IMR-90 (cell line): ENCODE measurements at regions not wholly inside any gene's neighbourhood (a gene's known extent, or its start where the extent isn't known, plus 50 kb on each side); places are given as distances from the start of the nearest gene placed in this dataset.

Experiments
- ATAC-seq: fragments of 200-7000 bp; cut with Tn5 transposase; 2 replicates; pipeline ENCODE4 v1.9.1; 2020; ENCODE audit warnings: low read depth, mild to moderate bottlenecking, moderate library complexity
- BruUV-seq: library from RNA; stranded (reverse); fragments of 400-500 nt; replicated peaks from 2 replicates; lab custom pipeline; 2021; lab: Mats Ljungman, UMichigan
- CTCF ChIA-PET: fragments of 300-600 bp; formaldehyde crosslinking; extraction: SDS; loops from one replicate; lab custom pipeline; 2021; ENCODE audit warnings: antibody characterized with exemption; lab: Yijun Ruan, JAX
- POLR2A ChIA-PET: fragments of 300-600 bp; sonication (Branson Sonifier 250); formaldehyde crosslinking; loops from one replicate; lab custom pipeline; 2022; ENCODE audit warnings: antibody characterized with exemption; ENCODE audit not compliant: unreplicated experiment; lab: Charles Lee
- DNase-seq: peaks from one replicate; pipeline ENCODE4 v3.0.0; 2013
- H2AFZ ChIP-seq: replicated peaks from 2 replicates; pipeline ENCODE3; 2013; ENCODE audit warnings: low read length, mild to moderate bottlenecking; ENCODE audit not compliant: poor library complexity
- H2AK5ac ChIP-seq: 2 replicates; pipeline ENCODE4 v1.6.1; 2013; ENCODE audit warnings: low read depth, low read length, inconsistent platforms
- H2AK9ac ChIP-seq: replicated peaks from 2 replicates; pipeline ENCODE3; 2013; ENCODE audit warnings: mild to moderate bottlenecking, low read depth, low read length, moderate library complexity; ENCODE audit not compliant: poor library complexity
- H2BK120ac ChIP-seq: 2 replicates; pipeline ENCODE4 v1.6.1; 2013; ENCODE audit warnings: low read depth, low read length, inconsistent platforms
- H2BK15ac ChIP-seq: 3 replicates; pipeline ENCODE4 v1.6.1; 2013; ENCODE audit warnings: low read depth, low read length, inconsistent platforms
- H2BK20ac ChIP-seq: 2 replicates; pipeline ENCODE4 v1.6.1; 2013; ENCODE audit warnings: low read depth, mild to moderate bottlenecking, inconsistent platforms, low read length, moderate library complexity
- H2BK5ac ChIP-seq: 2 replicates; pipeline ENCODE4 v1.6.1; 2013; ENCODE audit warnings: mild to moderate bottlenecking, low read depth, low read length, inconsistent platforms; ENCODE audit not compliant: poor library complexity, severe bottlenecking
- H3K14ac ChIP-seq: replicated peaks from 2 replicates; pipeline ENCODE4 v1.6.1; 2013; ENCODE audit warnings: low read depth, low read length, inconsistent platforms
- H3K18ac ChIP-seq: 2 replicates; pipeline ENCODE4 v1.6.1; 2013; ENCODE audit warnings: low read depth, low read length, control low read depth
- H3K23ac ChIP-seq: 2 replicates; pipeline ENCODE4 v1.6.1; 2013; ENCODE audit warnings: low read depth, low read length, inconsistent platforms
- H3K27ac ChIP-seq: 2 replicates; pipeline ENCODE4 v1.5.1; 2013; ENCODE audit warnings: mild to moderate bottlenecking, control low read depth, low read length; ENCODE audit not compliant: insufficient read depth
- H3K27me3 ChIP-seq: 2 replicates; pipeline ENCODE4 v1.6.1; 2013; ENCODE audit warnings: low read length; ENCODE audit not compliant: control insufficient read depth, insufficient read depth
- H3K36me3 ChIP-seq: 2 replicates; pipeline ENCODE4 v1.6.1; 2013; ENCODE audit warnings: low read length, mixed read lengths; ENCODE audit not compliant: control insufficient read depth, insufficient read depth
- H3K4ac ChIP-seq: 2 replicates; pipeline ENCODE4 v1.6.1; 2013; ENCODE audit warnings: low read depth, low read length, inconsistent platforms
- H3K4me1 ChIP-seq: 2 replicates; pipeline ENCODE4 v1.6.1; 2013; ENCODE audit warnings: low read length, mixed read lengths; ENCODE audit not compliant: control insufficient read depth, insufficient read depth
- H3K4me2 ChIP-seq: 2 replicates; pipeline ENCODE4 v1.6.1; 2013; ENCODE audit warnings: low read depth, mild to moderate bottlenecking, control low read depth, low read length, moderate library complexity
- H3K4me3 ChIP-seq: 2 replicates; pipeline ENCODE4 v1.5.1; 2013; ENCODE audit warnings: low read depth, mild to moderate bottlenecking, control low read depth, low read length, moderate library complexity; ENCODE audit not compliant: insufficient read depth
- H3K56ac ChIP-seq: 2 replicates; pipeline ENCODE4 v1.6.1; 2013; ENCODE audit warnings: low read length, inconsistent platforms; ENCODE audit not compliant: insufficient read depth; ENCODE audit errors: extremely low read depth
- H3K79me1 ChIP-seq, 2 experiments: 2 replicates each; pipeline ENCODE4 v1.6.1; 2013; ENCODE audit warnings: low read length in 2 of 2, inconsistent platforms in 1 of 2, low read depth in 1 of 2
- H3K9ac ChIP-seq: 2 replicates; pipeline ENCODE4 v1.6.1; 2013; ENCODE audit warnings: low read depth, low read length, control low read depth
- H3K9me1 ChIP-seq: 2 replicates; pipeline ENCODE4 v1.6.1; 2013; ENCODE audit warnings: low read length, inconsistent platforms; ENCODE audit not compliant: insufficient read depth
- H3K9me3 ChIP-seq: 2 replicates; pipeline ENCODE4 v1.6.1; 2013; ENCODE audit warnings: low read length; ENCODE audit not compliant: control insufficient read depth, insufficient read depth
- H4K20me1 ChIP-seq: 2 replicates; pipeline ENCODE4 v1.6.1; 2013; ENCODE audit warnings: low read length, inconsistent platforms; ENCODE audit not compliant: insufficient read depth
- H4K5ac ChIP-seq: 2 replicates; pipeline ENCODE4 v1.6.1; 2013; ENCODE audit warnings: mild to moderate bottlenecking, low read depth, low read length, control low read depth
- H4K8ac ChIP-seq, 2 experiments: 2 replicates each; pipeline ENCODE4 v1.6.1; 2013; ENCODE audit warnings: low read depth in 2 of 2, low read length in 2 of 2, control low read depth in 1 of 2, inconsistent platforms in 1 of 2
- H4K91ac ChIP-seq: 2 replicates; pipeline ENCODE4 v1.6.1; 2013; ENCODE audit warnings: low read depth, low read length, inconsistent platforms; ENCODE audit not compliant: insufficient read depth
- BHLHE40 ChIP-seq: fragments of 150-350 bp; IDR thresholded peaks from 2 replicates; pipeline ENCODE4 v1.6.1; 2016; ENCODE audit warnings: mild to moderate bottlenecking, low read depth, low read length
- MAFK ChIP-seq: IDR thresholded peaks from 2 replicates; pipeline ENCODE4 v1.6.1; 2012; ENCODE audit warnings: low read depth, low read length, improper control_type of control experiment
- RFX5 ChIP-seq: IDR thresholded peaks from 2 replicates; pipeline ENCODE4 v1.8.0; 2012; ENCODE audit warnings: low read depth, mild to moderate bottlenecking, low read length, moderate library complexity
- WGBS, 2 experiments: methylation state at CpG; one replicate each; pipeline versions ENCODE4 v1.1.5 to v1.1.7; 2013; ENCODE audit warnings: missing lambda C conversion rate in 2 of 2; ENCODE audit not compliant: insufficient read length in 1 of 2; ENCODE audit errors: extremely low coverage in 2 of 2; 5-methylcytosine and 5-hydroxymethylcytosine counted together
- dilution Hi-C: fragments of 300-500 bp; cut with HindIII; formaldehyde crosslinking; loops from one replicate; pipeline ENCODE4 v1.14.3; 2018; ENCODE audit warnings: low sequenced_read_pairs; ENCODE audit not compliant: unreplicated experiment
- in situ Hi-C: fragments of 300-500 bp; cut with MboI; formaldehyde crosslinking; loops from 3 replicates; pipeline ENCODE4 v1.14.3; 2019; ENCODE audit warnings: low sequenced_read_pairs, inconsistent platforms, mixed read lengths
- intact Hi-C: fragments of 100-400 bp; cut with micrococcal nuclease; formaldehyde crosslinking; loops from 2 replicates; pipeline ENCODE4 v1.10.0; 2022
- TF ChIP-seq, protein P1 (sequence below): fragments of 150-350 bp; IDR thresholded peaks from 2 replicates; pipeline ENCODE4 v1.6.1; 2016; ENCODE audit warnings: low read depth, mild to moderate bottlenecking, low read length, moderate library complexity, borderline replicate concordance

DNA sequence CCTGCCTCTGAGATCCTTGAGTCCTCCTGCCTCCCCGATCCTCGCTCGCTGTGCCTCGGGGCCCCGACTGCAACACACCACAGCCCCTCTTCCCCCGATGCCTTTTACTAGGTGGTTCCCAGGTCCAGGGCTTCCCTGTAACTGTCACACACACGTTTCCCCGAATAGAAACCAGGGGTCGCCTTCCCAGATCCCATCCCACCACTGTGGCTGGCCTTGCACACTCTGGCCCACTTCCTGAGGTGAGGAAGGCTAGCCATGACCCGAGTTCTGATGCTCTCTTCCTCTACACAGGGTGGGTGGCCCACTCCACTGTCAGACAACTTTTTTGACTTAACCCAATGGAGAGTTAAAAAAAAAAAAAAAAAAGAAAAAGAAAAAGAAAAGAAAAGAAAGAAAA lies 139.6 kb upstream of the ASB18 start:
- peaks cover 19% of the 10 kb centered on the region for H3K9me3 ChIP-seq
- no peak overlapping the region for H3K14ac ChIP-seq
- H3K9ac ChIP-seq: no peak overlapping the region
- ChIA-PET CTCF (no interaction called here), POLR2A (no interaction called here)
- no peak for ATAC-seq
- 71% methylated on average over 3 of the region's 10 CpGs; no CpG with 5 or more reads in 1 of the 2 experiments for WGBS, 2 experiments
- H2AFZ ChIP-seq: no peak overlapping the region
- no peak overlapping the region for H4K8ac ChIP-seq
- TF ChIP-seq RFX5 (no peak), MAFK (no peak), BHLHE40 (no peak)
- TF ChIP-seq, protein P1, sequence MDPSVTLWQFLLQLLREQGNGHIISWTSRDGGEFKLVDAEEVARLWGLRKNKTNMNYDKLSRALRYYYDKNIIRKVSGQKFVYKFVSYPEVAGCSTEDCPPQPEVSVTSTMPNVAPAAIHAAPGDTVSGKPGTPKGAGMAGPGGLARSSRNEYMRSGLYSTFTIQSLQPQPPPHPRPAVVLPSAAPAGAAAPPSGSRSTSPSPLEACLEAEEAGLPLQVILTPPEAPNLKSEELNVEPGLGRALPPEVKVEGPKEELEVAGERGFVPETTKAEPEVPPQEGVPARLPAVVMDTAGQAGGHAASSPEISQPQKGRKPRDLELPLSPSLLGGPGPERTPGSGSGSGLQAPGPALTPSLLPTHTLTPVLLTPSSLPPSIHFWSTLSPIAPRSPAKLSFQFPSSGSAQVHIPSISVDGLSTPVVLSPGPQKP: no peak
- dilution Hi-C loops: no loop called here
- intact Hi-C loops: no loop called here
- no peak overlapping the region for H2BK5ac ChIP-seq
- in situ Hi-C loops: no loop called here
- no peak overlapping the region for H2BK20ac ChIP-seq
- no peaks in the 10 kb centered on the region for H3K79me1 ChIP-seq
- no peak overlapping the region for H3K56ac ChIP-seq
- H2BK120ac ChIP-seq: no peak overlapping the region
- no peak overlapping the region for H3K27ac ChIP-seq
- H3K18ac ChIP-seq: no peak overlapping the region
- H3K9me1 ChIP-seq: no peaks in the 10 kb centered on the region
- no peak overlapping the region for H2BK15ac ChIP-seq
- no peak overlapping the region for H2AK9ac ChIP-seq
- H3K4me1 ChIP-seq: no peaks in the 10 kb centered on the region
- H3K4me3 ChIP-seq: no peak overlapping the region
- DNase-seq: no peak
- BruUV-seq: no TSS peak
- H4K20me1 ChIP-seq: no peaks in the 10 kb centered on the region
- H4K91ac ChIP-seq: no peak overlapping the region
- H4K5ac ChIP-seq: no peak overlapping the region
- no peak overlapping the region for H3K4ac ChIP-seq
- H3K27me3 ChIP-seq: no peaks in the 10 kb centered on the region
- no peak overlapping the region for H3K23ac ChIP-seq
- no peak overlapping the region for H2AK5ac ChIP-seq
- H3K36me3 ChIP-seq: no peaks in the 10 kb centered on the region
- H3K4me2 ChIP-seq: no peak overlapping the region
